Natural killer cell treated with Interleukin-12 subunit alpha and Interleukin-12 subunit beta and Interleukin-15 and Interleukin-18, amount 100 ng/mL, for 72 hours (primary cell): ENCODE measurements at regions not wholly inside any gene's neighbourhood (a gene's known extent, or its start where the extent isn't known, plus 50 kb on each side); places are given as distances from the start of the nearest gene placed in this dataset.

ENCODE experiments used
- ATAC-seq, 2 donors: fragments of 150-1000 bp; cut with Tn5 transposase in 1 of 2; sonication (Bioruptor Pico), chemical (Tn5 transposase) in 1 of 2; 2 replicates each; pipeline ENCODE4 v1.10.0; 2021
- DNase-seq: peaks from one replicate; pipeline ENCODE4 v3.0.0; 2022; ENCODE audit warnings: low spot score
- H3K27ac Mint-ChIP-seq, 2 donors: 1 replicate in 1 of 2; 2 replicates in 1 of 2; pipeline ENCODE4 v1.8.0; 2022; ENCODE audit warnings: mixed read lengths in 2 of 2, mild to moderate bottlenecking in 1 of 2, moderate library complexity in 1 of 2
- H3K27me3 Mint-ChIP-seq, 2 donors: 1 replicate in 1 of 2; 2 replicates in 1 of 2; pipeline ENCODE4 v1.8.0; 2022; ENCODE audit warnings: mixed read lengths in 2 of 2
- H3K36me3 Mint-ChIP-seq: one replicate; pipeline ENCODE4 v1.8.0; 2022; ENCODE audit warnings: mixed read lengths
- H3K4me1 Mint-ChIP-seq, 2 donors: 1 replicate in 1 of 2; 2 replicates in 1 of 2; pipeline ENCODE4 v1.8.0; 2022; ENCODE audit warnings: low read depth in 2 of 2, mixed read lengths in 2 of 2, mild to moderate bottlenecking in 1 of 2
- H3K4me3 Mint-ChIP-seq: one replicate; pipeline ENCODE4 v1.8.0; 2022; ENCODE audit warnings: mixed read lengths
- H3K9me3 Mint-ChIP-seq: 2 replicates; pipeline ENCODE4 v1.8.0; 2022; ENCODE audit warnings: mixed read lengths

GRCh38 chr16:72278301-72278700, 106.3 kb upstream of the PMFBP1 start:
- Mint-ChIP-seq H3K36me3 (no peaks in the 10 kb centered on the region), H3K9me3 (no peaks in the 10 kb centered on the region), H3K4me3 (no peak overlapping the region), H3K27ac (no peak overlapping the region), H3K27me3 (no peaks in the 10 kb centered on the region), H3K4me1 (no peaks in the 10 kb centered on the region)
- DNase-seq (no peak), ATAC-seq (no peak)

DNA sequence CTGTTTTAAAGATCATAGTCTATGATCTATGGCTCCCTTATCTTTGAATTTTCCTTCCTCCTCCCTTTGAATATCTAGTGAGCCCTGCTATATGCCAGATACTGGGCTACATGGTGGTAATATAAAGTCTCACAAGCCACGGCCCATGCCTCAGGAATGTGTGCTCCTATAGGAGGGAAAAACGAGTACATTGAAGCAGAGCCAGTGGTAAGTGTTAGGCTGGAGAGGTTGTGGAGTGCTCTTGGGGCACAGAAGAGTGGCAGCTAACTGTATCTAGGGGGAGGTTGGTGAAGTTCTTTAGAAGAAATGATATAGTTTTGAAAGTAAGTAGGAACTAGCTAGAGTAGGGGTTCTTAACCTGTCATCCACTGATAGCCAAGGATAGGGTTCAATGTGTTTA, 105.8 kb upstream of the PMFBP1 start:
- no peaks in the 10 kb centered on the region for H3K9me3 Mint-ChIP-seq
- H3K4me3 Mint-ChIP-seq = no peak overlapping the region
- H3K4me1 Mint-ChIP-seq = no peaks in the 10 kb centered on the region
- no peak for DNase-seq
- no peaks in the 10 kb centered on the region for H3K27me3 Mint-ChIP-seq
- no peak overlapping the region for H3K27ac Mint-ChIP-seq
- H3K36me3 Mint-ChIP-seq = no peaks in the 10 kb centered on the region
- no peak for ATAC-seq

DNA sequence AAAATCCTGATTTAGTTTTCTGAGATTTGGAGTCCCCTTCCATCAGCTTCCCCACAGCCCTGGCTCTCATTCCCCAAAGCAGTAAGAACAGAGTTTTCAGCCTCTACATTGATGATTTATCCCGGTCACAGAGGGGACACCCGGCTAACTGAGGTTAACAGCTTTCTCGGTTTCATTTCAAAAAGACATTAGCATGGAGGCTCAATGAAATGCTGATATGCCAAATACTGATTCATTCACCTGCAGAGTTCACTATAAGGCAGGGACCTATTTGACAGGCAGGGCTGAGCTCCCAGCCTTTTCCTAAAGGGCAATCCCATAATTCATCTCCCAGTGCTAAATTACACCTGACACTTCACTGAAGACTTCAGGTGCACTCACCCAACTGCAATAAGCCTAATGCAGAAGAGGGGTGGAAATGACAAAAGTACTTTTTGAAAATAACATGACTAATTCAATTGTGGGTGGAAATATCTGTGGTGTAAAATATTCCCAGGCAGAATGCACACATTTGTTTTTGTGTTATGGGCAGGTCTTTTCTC, 99.8 kb upstream of the PMFBP1 start:
- no peaks in the 10 kb centered on the region for H3K4me1 Mint-ChIP-seq
- H3K27me3 Mint-ChIP-seq = no peaks in the 10 kb centered on the region
- no peaks in the 10 kb centered on the region for H3K36me3 Mint-ChIP-seq
- no peaks in the 10 kb centered on the region for H3K9me3 Mint-ChIP-seq
- ATAC-seq = no peak
- no peak for DNase-seq
- H3K27ac Mint-ChIP-seq = no peak overlapping the region
- no peak overlapping the region for H3K4me3 Mint-ChIP-seq

DNA sequence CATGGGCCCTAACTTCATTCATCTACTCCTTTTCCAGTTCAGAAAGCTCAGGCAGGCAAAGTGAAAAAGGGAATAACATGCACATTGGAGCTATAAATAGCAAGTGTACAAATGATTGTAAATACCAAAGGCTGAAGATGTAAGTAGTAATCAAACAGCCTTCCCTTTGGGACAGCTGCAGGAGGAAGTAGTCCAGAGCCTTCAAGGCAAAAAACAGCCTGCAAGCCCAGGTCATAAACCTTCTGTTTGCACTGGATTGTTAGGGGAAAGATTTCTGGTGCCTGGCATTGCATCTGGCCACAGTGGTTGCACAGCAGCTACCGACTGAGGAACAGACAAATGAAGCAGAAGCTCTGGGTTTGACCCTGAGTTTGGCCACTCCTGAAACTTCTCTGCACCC, 98.6 kb upstream of the PMFBP1 start:
- Mint-ChIP-seq H3K27me3 (no peaks in the 10 kb centered on the region), H3K4me1 (no peaks in the 10 kb centered on the region), H3K4me3 (no peak overlapping the region), H3K27ac (no peak overlapping the region), H3K9me3 (no peaks in the 10 kb centered on the region), H3K36me3 (no peaks in the 10 kb centered on the region)
- DNase-seq (no peak), ATAC-seq (no peak)

GRCh38 chr16:72266836-72267235, 94.9 kb upstream of the PMFBP1 start:
- H3K27ac Mint-ChIP-seq = no peak overlapping the region
- H3K4me3 Mint-ChIP-seq = no peak overlapping the region
- H3K27me3 Mint-ChIP-seq = no peaks in the 10 kb centered on the region
- no peaks in the 10 kb centered on the region for H3K4me1 Mint-ChIP-seq
- ATAC-seq = no peak
- no peak for DNase-seq
- no peaks in the 10 kb centered on the region for H3K9me3 Mint-ChIP-seq
- H3K36me3 Mint-ChIP-seq = no peaks in the 10 kb centered on the region

- Mint-ChIP-seq H3K27ac (no peak overlapping the region), H3K4me1 (no peaks in the 10 kb centered on the region), H3K27me3 (no peaks in the 10 kb centered on the region), H3K9me3 (no peaks in the 10 kb centered on the region), H3K36me3 (no peaks in the 10 kb centered on the region), H3K4me3 (no peak overlapping the region)
- DNase-seq (no peak), ATAC-seq (no peak)
These were observed 92.8 kb upstream of the PMFBP1 start for GRCh38 chr16:72264771-72265170.

DNA sequence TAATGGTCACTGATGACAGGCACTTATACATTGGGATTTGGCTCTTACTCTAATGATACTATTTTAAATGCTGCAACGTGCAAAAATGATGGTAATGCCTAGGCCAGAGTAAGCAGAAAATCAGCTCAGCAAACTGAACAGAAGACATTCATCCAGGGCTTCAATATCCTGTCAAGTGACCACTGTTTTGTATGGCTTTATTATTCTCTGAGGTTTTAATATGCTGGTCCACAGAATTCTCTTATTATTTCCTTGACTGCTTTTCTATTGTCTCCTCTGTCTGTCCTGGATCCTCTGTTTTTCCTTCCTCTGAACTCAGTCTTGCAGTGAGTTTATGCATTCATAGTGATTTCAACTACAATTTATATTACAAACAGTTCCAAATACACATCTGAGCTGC, 90.8 kb upstream of the PMFBP1 start:
- no peaks in the 10 kb centered on the region for H3K4me1 Mint-ChIP-seq
- H3K4me3 Mint-ChIP-seq = no peak overlapping the region
- H3K27me3 Mint-ChIP-seq = no peaks in the 10 kb centered on the region
- H3K27ac Mint-ChIP-seq = no peak overlapping the region
- DNase-seq = no peak
- no peaks in the 10 kb centered on the region for H3K36me3 Mint-ChIP-seq
- H3K9me3 Mint-ChIP-seq = peaks cover 5% of the 10 kb centered on the region
- no peak for ATAC-seq

GRCh38 chr16:72261127-72261526, 89.2 kb upstream of the PMFBP1 start:
- Mint-ChIP-seq H3K9me3 (peaks cover 5% of the 10 kb centered on the region), H3K4me3 (no peak overlapping the region), H3K27me3 (no peaks in the 10 kb centered on the region), H3K27ac (no peak overlapping the region), H3K4me1 (no peaks in the 10 kb centered on the region), H3K36me3 (no peaks in the 10 kb centered on the region)
- no peak for DNase-seq
- ATAC-seq = no peak

- Mint-ChIP-seq H3K9me3 (peaks cover 5% of the 10 kb centered on the region), H3K4me1 (no peaks in the 10 kb centered on the region), H3K27me3 (no peaks in the 10 kb centered on the region), H3K36me3 (no peaks in the 10 kb centered on the region), H3K4me3 (no peak overlapping the region), H3K27ac (no peak overlapping the region)
- ATAC-seq (no peak), DNase-seq (no peak)
These were observed 84.6 kb upstream of the PMFBP1 start for GRCh38 chr16:72256398-72257066.

- DNase-seq = no peak
These were observed 83.8 kb upstream of the PMFBP1 start for GRCh38 chr16:72255786-72256185.

GRCh38 chr16:72247821-72248253, 75.9 kb upstream of the PMFBP1 start:
- H3K4me3 Mint-ChIP-seq = no peak overlapping the region
- no peak for ATAC-seq
- H3K9me3 Mint-ChIP-seq = no peaks in the 10 kb centered on the region
- DNase-seq = no peak
- H3K36me3 Mint-ChIP-seq = no peaks in the 10 kb centered on the region
- H3K27ac Mint-ChIP-seq = no peak overlapping the region
- no peaks in the 10 kb centered on the region for H3K27me3 Mint-ChIP-seq
- peaks cover 0 to 4% of the 10 kb centered on the region in 2 donors for H3K4me1 Mint-ChIP-seq

More at GRCh38 chr16:72255786-72256185, 83.8 kb upstream of the PMFBP1 start:
- no peaks in the 10 kb centered on the region for H3K27me3 Mint-ChIP-seq
- ATAC-seq = no peak
- H3K9me3 Mint-ChIP-seq = peaks cover 5% of the 10 kb centered on the region
- no peaks in the 10 kb centered on the region for H3K36me3 Mint-ChIP-seq
- no peaks in the 10 kb centered on the region for H3K4me1 Mint-ChIP-seq
- no peak overlapping the region for H3K4me3 Mint-ChIP-seq
- H3K27ac Mint-ChIP-seq = no peak overlapping the region

GRCh38 chr16:72246423-72246822, 74.5 kb upstream of the PMFBP1 start:
- Mint-ChIP-seq H3K4me1 (peaks cover 0 to 4% of the 10 kb centered on the region in 2 donors), H3K27me3 (no peaks in the 10 kb centered on the region), H3K4me3 (no peak overlapping the region), H3K36me3 (no peaks in the 10 kb centered on the region), H3K27ac (no peak overlapping the region), H3K9me3 (no peaks in the 10 kb centered on the region)
- ATAC-seq (no peak), DNase-seq (no peak)

DNA sequence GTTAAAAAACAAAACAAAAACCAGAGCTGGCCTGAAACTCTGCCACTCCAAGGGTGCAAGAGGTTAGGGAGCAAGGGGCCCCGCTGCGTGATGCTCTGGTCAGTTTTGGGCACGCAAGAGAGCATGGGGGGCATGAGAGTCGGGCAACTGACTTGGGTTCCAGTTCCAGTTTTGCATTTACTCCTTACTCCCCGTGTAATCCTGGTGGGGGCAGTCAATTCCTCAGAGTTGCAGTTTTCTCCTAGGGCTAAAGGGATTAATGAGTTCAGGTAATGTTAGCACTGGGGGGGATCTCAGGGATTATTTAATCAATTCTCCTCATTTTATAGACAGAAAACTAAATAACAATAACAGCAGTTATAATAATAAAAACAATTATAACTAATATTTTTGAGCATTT, 72.9 kb upstream of the PMFBP1 start:
- no peak overlapping the region for H3K4me3 Mint-ChIP-seq
- ATAC-seq = no peak
- no peak for DNase-seq
- peaks cover 0 to 4% of the 10 kb centered on the region in 2 donors for H3K4me1 Mint-ChIP-seq
- no peak overlapping the region for H3K27ac Mint-ChIP-seq
- H3K36me3 Mint-ChIP-seq = no peaks in the 10 kb centered on the region
- H3K9me3 Mint-ChIP-seq = no peaks in the 10 kb centered on the region
- H3K27me3 Mint-ChIP-seq = peaks cover 0 to 6% of the 10 kb centered on the region in 2 donors

GRCh38 chr16:72243621-72244020, 71.7 kb upstream of the PMFBP1 start:
- peaks cover 0 to 4% of the 10 kb centered on the region in 2 donors for H3K4me1 Mint-ChIP-seq
- no peak overlapping the region for H3K4me3 Mint-ChIP-seq
- no peaks in the 10 kb centered on the region for H3K36me3 Mint-ChIP-seq
- H3K27me3 Mint-ChIP-seq = peaks cover 0 to 6% of the 10 kb centered on the region in 2 donors
- DNase-seq (no peak), ATAC-seq (no peak)
- H3K27ac Mint-ChIP-seq = no peak overlapping the region
- no peaks in the 10 kb centered on the region for H3K9me3 Mint-ChIP-seq

DNA sequence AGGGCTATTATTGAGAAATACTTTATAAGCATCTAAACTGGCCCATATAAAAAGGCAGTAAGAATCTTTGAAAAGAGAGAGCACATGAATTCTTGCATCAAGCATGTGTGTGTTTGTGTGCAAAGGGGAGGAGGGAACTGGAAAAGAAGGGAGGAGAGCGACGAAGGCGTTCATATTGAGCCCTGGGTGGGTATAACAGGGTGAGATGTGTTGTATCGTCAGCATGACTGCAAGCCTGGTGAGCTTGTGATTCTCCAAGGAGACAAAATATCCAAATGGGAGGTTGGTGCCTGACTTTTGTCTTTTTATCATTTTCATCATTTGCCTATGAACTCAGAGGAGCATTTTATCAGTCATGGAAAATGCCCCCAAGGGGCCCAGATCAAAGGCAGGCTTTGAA, 70.8 kb upstream of the PMFBP1 start:
- ATAC-seq (no peak), DNase-seq (no peak)
- Mint-ChIP-seq H3K9me3 (no peaks in the 10 kb centered on the region), H3K27me3 (peaks cover 0 to 6% of the 10 kb centered on the region in 2 donors), H3K36me3 (no peaks in the 10 kb centered on the region), H3K4me1 (peaks cover 0 to 4% of the 10 kb centered on the region in 2 donors), H3K27ac (no peak overlapping the region), H3K4me3 (no peak overlapping the region)
